Ecto neural progenitor cell (in vitro differentiated cells): ENCODE measurements at regions not wholly inside any gene's neighbourhood (a gene's known extent, or its start where the extent isn't known, plus 50 kb on each side); places are given as distances from the start of the nearest gene placed in this dataset.
A peak's percentile ranks its signal among the peaks of the same experiment; 100 is the strongest.

ENCODE experiments used
- DNase-seq: peaks from one replicate; pipeline ENCODE4 v3.0.0-alpha.2; 2018; ENCODE audit warnings: low spot score

- DNase-seq: no peak
These were observed 515.7 kb upstream of the PROK2 start for GRCh38 chr3:72300621-72301020.

GRCh38 chr3:72299823-72300222 lies 514.9 kb upstream of the PROK2 start:
- no peak for DNase-seq

GRCh38 chr3:72299321-72299802 lies 514.4 kb upstream of the PROK2 start:
- no peak for DNase-seq

- DNase-seq: no peak
These were observed 513.5 kb upstream of the PROK2 start for GRCh38 chr3:72298201-72299152.

- DNase-seq: no peak
These were observed 512.5 kb upstream of the PROK2 start for GRCh38 chr3:72297481-72297880.

- no peak for DNase-seq
These were observed 511.6 kb upstream of the PROK2 start for GRCh38 chr3:72296477-72297111.

- no peak for DNase-seq
These were observed 511.1 kb upstream of the PROK2 start for GRCh38 chr3:72295962-72296450.

GRCh38 chr3:72295276-72295961 lies 510.5 kb upstream of the PROK2 start:
- no peak for DNase-seq

- no peak for DNase-seq
These were observed 506.1 kb upstream of the PROK2 start for GRCh38 chr3:72290859-72291638.

GRCh38 chr3:72289692-72290071 lies 504.7 kb upstream of the PROK2 start:
- no peak for DNase-seq

GRCh38 chr3:72288955-72289691 lies 504.2 kb upstream of the PROK2 start:
- peak; percentile 69 for DNase-seq

- DNase-seq: no peak
These were observed 503.0 kb upstream of the PROK2 start for GRCh38 chr3:72287956-72288355.

- no peak for DNase-seq
These were observed 500.6 kb upstream of the PROK2 start for GRCh38 chr3:72285502-72285901.

GRCh38 chr3:72284471-72284870 lies 499.5 kb upstream of the PROK2 start:
- DNase-seq: no peak

GRCh38 chr3:72282918-72283317 lies 498.0 kb upstream of the PROK2 start:
- DNase-seq: no peak

GRCh38 chr3:72281551-72281950 lies 496.6 kb upstream of the PROK2 start:
- DNase-seq: no peak

- no peak for DNase-seq
These were observed 495.9 kb upstream of the PROK2 start for GRCh38 chr3:72280876-72281275.

GRCh38 chr3:72279631-72280041 lies 494.7 kb upstream of the PROK2 start:
- no peak for DNase-seq

- no peak for DNase-seq
These were observed 494.2 kb upstream of the PROK2 start for GRCh38 chr3:72279068-72279604.

- DNase-seq: no peak
These were observed 493.6 kb upstream of the PROK2 start for GRCh38 chr3:72278349-72279067.
